Activated B cell treated with CpG ODN at 0.5 μM for 24 hours (primary cell): ENCODE measurements at regions not wholly inside any gene's neighbourhood (a gene's known extent, or its start where the extent isn't known, plus 50 kb on each side); places are given as distances from the start of the nearest gene placed in this dataset.

Experiments
- ATAC-seq: fragments of 200-7000 bp; cut with Tn5 transposase; one replicate; pipeline ENCODE4 v1.10.0; 2021; ENCODE audit warnings: low read depth, mild to moderate bottlenecking, moderate library complexity
- CTCF ChIA-PET: fragments of 350-600 bp; sonication (Branson Sonifier 250); formaldehyde crosslinking; loops from one replicate; lab custom pipeline; 2021; ENCODE audit warnings: antibody characterized with exemption; lab: Charles Lee
- POLR2A ChIA-PET: fragments of 350-600 bp; sonication (Branson Sonifier 250); formaldehyde crosslinking; loops from one replicate; lab custom pipeline; 2021; ENCODE audit warnings: antibody characterized with exemption; lab: Charles Lee
- DNase-seq: peaks from one replicate; pipeline ENCODE4 v3.0.0; 2022
- H3K27ac Mint-ChIP-seq: one replicate; pipeline ENCODE4 v1.8.0; 2020; ENCODE audit warnings: mixed read lengths
- H3K27me3 Mint-ChIP-seq: one replicate; pipeline ENCODE4 v1.8.0; 2021; ENCODE audit warnings: mixed read lengths
- H3K36me3 Mint-ChIP-seq: one replicate; pipeline ENCODE4 v1.8.0; 2021; ENCODE audit warnings: low read depth, mixed read lengths
- H3K4me1 Mint-ChIP-seq: one replicate; pipeline ENCODE4 v1.8.0; 2021; ENCODE audit warnings: mixed read lengths
- H3K4me3 Mint-ChIP-seq: one replicate; pipeline ENCODE4 v1.8.0; 2020; ENCODE audit warnings: mild to moderate bottlenecking, mixed read lengths
- H3K9me3 Mint-ChIP-seq: one replicate; pipeline ENCODE4 v1.8.0; 2020; ENCODE audit warnings: mixed read lengths
- intact Hi-C: fragments of 100-400 bp; cut with micrococcal nuclease; formaldehyde crosslinking; loops from one replicate; pipeline ENCODE4 v1.15.1; 2024
- TF ChIP-seq, protein P1 (sequence below): fragments of 200-600 bp; IDR thresholded peaks from one replicate; pipeline ENCODE4 v1.8.0; 2022; ENCODE audit warnings: antibody characterized with exemption, mild to moderate bottlenecking

DNA sequence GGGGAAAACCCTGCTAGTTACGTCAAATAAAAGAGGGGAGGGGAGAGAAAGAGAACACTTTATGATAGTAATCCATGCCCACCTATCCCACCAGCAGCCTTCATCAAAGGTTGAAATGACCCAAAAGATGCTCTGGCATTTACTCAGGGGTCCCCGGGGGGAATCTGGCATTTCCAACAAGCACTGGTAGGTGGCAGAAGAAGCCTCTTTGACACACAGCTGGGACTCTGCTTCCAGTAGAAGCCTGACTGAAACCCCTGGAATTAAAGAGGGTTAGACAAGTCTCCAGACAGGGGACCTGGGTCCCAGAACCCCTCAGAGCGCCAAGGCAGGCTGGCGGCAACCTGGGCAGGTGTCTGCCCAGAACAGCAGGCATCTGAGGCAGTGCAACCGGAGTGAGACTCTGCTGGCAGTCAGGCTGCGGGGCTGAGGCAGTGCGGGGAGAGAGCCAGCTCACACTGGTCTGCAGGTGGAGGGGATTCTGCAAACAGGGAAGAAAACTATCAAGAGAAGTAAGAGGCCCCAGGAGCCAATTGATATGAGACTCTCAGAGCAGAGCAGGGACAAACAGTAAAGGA, 85.0 kb upstream of the CAPRIN2 start:
- TF ChIP-seq, protein P1, sequence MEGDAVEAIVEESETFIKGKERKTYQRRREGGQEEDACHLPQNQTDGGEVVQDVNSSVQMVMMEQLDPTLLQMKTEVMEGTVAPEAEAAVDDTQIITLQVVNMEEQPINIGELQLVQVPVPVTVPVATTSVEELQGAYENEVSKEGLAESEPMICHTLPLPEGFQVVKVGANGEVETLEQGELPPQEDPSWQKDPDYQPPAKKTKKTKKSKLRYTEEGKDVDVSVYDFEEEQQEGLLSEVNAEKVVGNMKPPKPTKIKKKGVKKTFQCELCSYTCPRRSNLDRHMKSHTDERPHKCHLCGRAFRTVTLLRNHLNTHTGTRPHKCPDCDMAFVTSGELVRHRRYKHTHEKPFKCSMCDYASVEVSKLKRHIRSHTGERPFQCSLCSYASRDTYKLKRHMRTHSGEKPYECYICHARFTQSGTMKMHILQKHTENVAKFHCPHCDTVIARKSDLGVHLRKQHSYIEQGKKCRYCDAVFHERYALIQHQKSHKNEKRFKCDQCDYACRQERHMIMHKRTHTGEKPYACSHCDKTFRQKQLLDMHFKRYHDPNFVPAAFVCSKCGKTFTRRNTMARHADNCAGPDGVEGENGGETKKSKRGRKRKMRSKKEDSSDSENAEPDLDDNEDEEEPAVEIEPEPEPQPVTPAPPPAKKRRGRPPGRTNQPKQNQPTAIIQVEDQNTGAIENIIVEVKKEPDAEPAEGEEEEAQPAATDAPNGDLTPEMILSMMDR, result no peak
- H3K27me3 Mint-ChIP-seq, result peaks cover 25% of the 10 kb centered on the region
- no peak overlapping the region for H3K27ac Mint-ChIP-seq
- ChIA-PET POLR2A (no interaction called here), CTCF (no interaction called here)
- no peak overlapping the region for H3K4me3 Mint-ChIP-seq
- intact Hi-C loops, result no loop called here
- no peaks in the 10 kb centered on the region for H3K36me3 Mint-ChIP-seq
- DNase-seq (no peak), ATAC-seq (no peak)
- no peaks in the 10 kb centered on the region for H3K9me3 Mint-ChIP-seq
- no peaks in the 10 kb centered on the region for H3K4me1 Mint-ChIP-seq

DNA sequence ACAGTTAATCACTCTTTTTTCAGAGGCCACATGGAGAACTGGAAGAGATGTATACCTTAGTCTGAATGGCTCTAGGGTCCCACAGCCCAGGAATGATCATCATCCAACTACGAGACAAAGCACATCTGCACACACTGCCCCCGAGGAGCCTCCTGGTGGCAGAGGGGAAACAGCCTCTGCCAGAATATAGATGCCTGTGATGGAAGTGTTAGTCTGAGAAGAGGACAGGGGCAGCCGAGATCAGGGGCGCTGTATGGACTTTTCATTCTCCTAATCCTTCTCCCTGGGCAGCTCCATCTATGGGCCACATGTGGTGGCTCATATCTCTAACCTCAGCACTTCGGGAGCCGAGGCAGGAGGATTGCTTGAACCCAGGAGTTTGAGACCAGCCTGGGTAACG, 82.8 kb upstream of the CAPRIN2 start:
- Mint-ChIP-seq H3K27ac (no peak overlapping the region), H3K4me1 (no peaks in the 10 kb centered on the region), H3K27me3 (peaks cover 25% of the 10 kb centered on the region), H3K4me3 (no peak overlapping the region), H3K9me3 (no peaks in the 10 kb centered on the region), H3K36me3 (no peaks in the 10 kb centered on the region)
- TF ChIP-seq, protein P1, result no peak
- no peak for DNase-seq
- POLR2A ChIA-PET, result no interaction called here
- ATAC-seq, result no peak
- intact Hi-C loops, result no loop called here
- CTCF ChIA-PET, result interaction anchor here (1.2 kb wide), 1 partner anchor 1318 kb away, joined by 3 read pairs; no protein-coding TSS in a partner anchor

DNA sequence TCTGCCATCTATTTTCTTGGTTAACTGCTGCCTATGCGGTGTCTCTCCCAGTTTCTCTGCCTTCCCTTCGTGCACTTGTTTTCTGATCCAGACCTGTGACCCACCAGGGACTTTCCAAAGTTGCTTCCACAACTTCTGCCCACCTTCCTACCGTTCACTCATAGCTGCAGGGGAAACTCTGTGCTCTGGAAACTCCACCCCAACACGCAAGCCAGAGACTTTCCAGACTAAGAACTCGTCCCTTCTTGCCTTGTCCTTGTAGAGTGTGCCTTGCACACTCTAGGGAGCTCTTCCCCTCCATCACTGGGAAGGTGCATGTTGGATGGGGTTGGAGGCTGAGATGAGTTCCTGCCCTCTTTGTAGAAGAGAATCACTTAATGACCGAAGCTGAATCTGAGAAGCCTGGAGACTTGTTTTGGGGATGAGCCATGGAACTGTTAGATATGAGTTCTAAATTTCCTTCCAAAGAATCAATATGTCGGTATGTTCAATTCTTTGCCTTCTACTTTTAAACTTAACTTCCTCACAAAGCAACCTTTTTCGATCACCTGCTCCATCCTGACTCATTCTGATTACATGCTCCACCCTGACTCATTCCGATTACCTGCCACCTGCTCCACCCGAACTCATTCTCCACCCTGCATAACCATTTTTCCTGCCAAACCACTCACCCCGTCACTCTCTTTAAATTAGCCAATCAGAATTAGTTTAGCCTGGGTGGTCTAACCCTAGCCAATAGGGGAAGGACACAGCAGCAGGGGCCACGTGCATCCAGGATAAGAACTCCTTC, 82.1 kb upstream of the CAPRIN2 start:
- Mint-ChIP-seq H3K27me3 (peaks cover 25% of the 10 kb centered on the region), H3K4me3 (no peak overlapping the region), H3K36me3 (no peaks in the 10 kb centered on the region), H3K27ac (no peak overlapping the region), H3K4me1 (no peaks in the 10 kb centered on the region), H3K9me3 (no peaks in the 10 kb centered on the region)
- TF ChIP-seq, protein P1, result no peak
- ATAC-seq (no peak), DNase-seq (no peak)
- ChIA-PET POLR2A (no interaction called here), CTCF (interaction anchor here (1.2 kb wide), 1 partner anchor 1317 kb away, joined by 3 read pairs; no protein-coding TSS in a partner anchor)
- intact Hi-C loops, result no loop called here

DNA sequence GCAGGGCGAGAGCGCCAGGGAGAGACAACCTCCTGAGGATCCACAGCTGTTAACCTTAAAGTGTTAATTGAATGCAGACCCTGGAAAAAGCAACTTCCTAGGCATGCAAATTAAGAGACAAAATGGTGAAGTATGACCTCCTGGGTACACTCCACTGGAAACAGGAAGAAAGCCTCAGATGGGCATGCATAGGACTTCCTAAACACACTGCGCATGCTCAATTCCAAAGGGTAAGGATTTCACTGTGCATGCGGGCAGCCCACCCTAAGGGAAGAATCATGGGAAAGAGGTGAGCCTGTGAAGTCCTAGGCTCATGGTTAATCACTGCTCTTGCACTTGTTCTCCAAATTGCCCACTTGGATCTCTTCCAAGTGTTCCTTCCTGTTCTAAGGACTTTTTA, 80.5 kb upstream of the CAPRIN2 start:
- Mint-ChIP-seq H3K9me3 (no peaks in the 10 kb centered on the region), H3K4me3 (no peak overlapping the region), H3K27me3 (peaks cover 27% of the 10 kb centered on the region), H3K27ac (no peak overlapping the region), H3K4me1 (no peaks in the 10 kb centered on the region), H3K36me3 (no peaks in the 10 kb centered on the region)
- intact Hi-C loops, result no loop called here
- ATAC-seq (no peak), DNase-seq (no peak)
- TF ChIP-seq, protein P1, result no peak
- ChIA-PET CTCF (no interaction called here), POLR2A (no interaction called here)

DNA sequence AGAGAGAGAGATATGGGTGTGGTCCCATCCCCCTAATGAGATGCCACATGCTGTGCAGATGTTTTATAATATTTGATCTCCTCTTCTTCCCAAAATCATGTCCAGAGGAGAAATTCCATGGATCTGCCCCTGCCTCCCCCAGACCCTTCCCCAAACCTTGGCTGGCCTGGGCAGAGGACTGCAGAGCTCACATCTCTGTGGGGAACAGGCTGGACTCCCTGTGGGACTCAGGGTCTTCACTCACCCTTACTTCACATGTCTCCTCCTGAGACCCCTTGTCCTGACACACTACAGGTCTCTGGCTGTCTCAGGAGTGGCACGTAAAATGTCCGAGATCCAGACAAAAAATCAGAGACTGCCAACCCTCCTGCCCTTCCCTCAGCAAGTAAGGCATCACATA, 76.0 kb upstream of the CAPRIN2 start:
- intact Hi-C loops, result no loop called here
- ATAC-seq (no peak), DNase-seq (no peak)
- TF ChIP-seq, protein P1, result no peak
- Mint-ChIP-seq H3K27ac (no peak overlapping the region), H3K27me3 (peaks cover 22% of the 10 kb centered on the region), H3K36me3 (no peaks in the 10 kb centered on the region), H3K4me1 (no peaks in the 10 kb centered on the region), H3K9me3 (no peaks in the 10 kb centered on the region), H3K4me3 (no peak overlapping the region)
- POLR2A ChIA-PET, result no interaction called here
- CTCF ChIA-PET, result no interaction called here
